HEK293 (cell line): ENCODE measurements at regions not wholly inside any gene's neighbourhood (a gene's known extent, or its start where the extent isn't known, plus 50 kb on each side); places are given as distances from the start of the nearest gene placed in this dataset.

Experiments used
- CTCF ChIP-seq: fragments of 450-650 bp; formaldehyde crosslinking; IDR thresholded peaks from 2 replicates; pipeline ENCODE4 v1.5.1; 2016; ENCODE audit warnings: missing biosample characterization, missing genetic modification characterization
- PATZ1 ChIP-seq: fragments of 450-650 bp; formaldehyde crosslinking; IDR thresholded peaks from 2 replicates; pipeline ENCODE4 v1.5.1; 2016; ENCODE audit warnings: missing biosample characterization, missing genetic modification characterization
- ZBTB17 ChIP-seq: fragments of 450-650 bp; formaldehyde crosslinking; IDR thresholded peaks from 2 replicates; pipeline ENCODE4 v1.5.1; 2016; ENCODE audit warnings: missing biosample characterization, missing genetic modification characterization
- ZNF266 ChIP-seq: fragments of 450-650 bp; formaldehyde crosslinking; IDR thresholded peaks from 2 replicates; pipeline ENCODE4 v1.5.1; 2016; ENCODE audit warnings: missing biosample characterization, missing genetic modification characterization, low read depth
- ZNF585B ChIP-seq: fragments of 450-650 bp; formaldehyde crosslinking; IDR thresholded peaks from 2 replicates; pipeline ENCODE4 v1.5.1; 2016; ENCODE audit warnings: missing biosample characterization, missing genetic modification characterization
- TF ChIP-seq, protein P1 (sequence below): sonication (generic); formaldehyde crosslinking; IDR thresholded peaks from 2 replicates; pipeline ENCODE4 v1.8.1; 2022; ENCODE audit warnings: mild to moderate bottlenecking, moderate library complexity, missing genetic modification reagents

GRCh38 chr2:217610401-217610814 is 392.4 kb downstream of the TNS1 start:
- TF ChIP-seq CTCF (tag by site-specific recombination) = no peak
- TF ChIP-seq ZBTB17 (tag by site-specific recombination) = no peak
- TF ChIP-seq ZNF266 (tag by site-specific recombination) = no peak
- TF ChIP-seq PATZ1 (tag by site-specific recombination) = no peak
- TF ChIP-seq ZNF585B (tag by site-specific recombination) = no peak
- TF ChIP-seq, protein P1, sequence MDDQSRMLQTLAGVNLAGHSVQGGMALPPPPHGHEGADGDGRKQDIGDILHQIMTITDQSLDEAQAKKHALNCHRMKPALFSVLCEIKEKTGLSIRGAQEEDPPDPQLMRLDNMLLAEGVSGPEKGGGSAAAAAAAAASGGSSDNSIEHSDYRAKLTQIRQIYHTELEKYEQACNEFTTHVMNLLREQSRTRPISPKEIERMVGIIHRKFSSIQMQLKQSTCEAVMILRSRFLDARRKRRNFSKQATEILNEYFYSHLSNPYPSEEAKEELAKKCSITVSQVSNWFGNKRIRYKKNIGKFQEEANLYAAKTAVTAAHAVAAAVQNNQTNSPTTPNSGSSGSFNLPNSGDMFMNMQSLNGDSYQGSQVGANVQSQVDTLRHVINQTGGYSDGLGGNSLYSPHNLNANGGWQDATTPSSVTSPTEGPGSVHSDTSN = no peak
